WTC11 (cell line): ENCODE measurements at regions not wholly inside any gene's neighbourhood (a gene's known extent, or its start where the extent isn't known, plus 50 kb on each side); places are given as distances from the start of the nearest gene placed in this dataset.

Experiments
- ATAC-seq: fragments of 200-7000 bp; cut with Tn5 transposase; 2 replicates; pipeline ENCODE4 v1.10.0; 2021; ENCODE audit warnings: mild to moderate bottlenecking, moderate library complexity
- CTCF ChIA-PET: fragments of 300-600 bp; sonication (Branson Sonifier 250); formaldehyde crosslinking; loops from one replicate; lab custom pipeline; 2021; ENCODE audit warnings: antibody characterized with exemption; lab: Charles Lee
- POLR2A ChIA-PET: fragments of 350-600 bp; sonication (Branson Sonifier 250); formaldehyde crosslinking; loops from one replicate; lab custom pipeline; 2021; ENCODE audit warnings: antibody characterized with exemption; lab: Charles Lee
- DNase-seq: peaks from one replicate; pipeline ENCODE4 v3.0.0; 2021; ENCODE audit warnings: low spot score
- H3K27ac Mint-ChIP-seq: 2 replicates; pipeline ENCODE4 v1.8.0; 2021; ENCODE audit warnings: mixed read lengths
- H3K27me3 Mint-ChIP-seq: 2 replicates; pipeline ENCODE4 v1.8.0; 2021; ENCODE audit warnings: low read depth, mild to moderate bottlenecking, moderate library complexity, mixed read lengths
- H3K36me3 Mint-ChIP-seq: 2 replicates; pipeline ENCODE4 v1.8.0; 2021; ENCODE audit warnings: mixed read lengths
- H3K4me1 Mint-ChIP-seq: 2 replicates; pipeline ENCODE4 v1.8.0; 2022; ENCODE audit warnings: mixed read lengths
- H3K4me3 Mint-ChIP-seq: 2 replicates; pipeline ENCODE4 v1.8.0; 2021; ENCODE audit warnings: mild to moderate bottlenecking, moderate library complexity, mixed read lengths
- H3K9me3 Mint-ChIP-seq: 2 replicates; pipeline ENCODE4 v1.8.0; 2021; ENCODE audit warnings: mixed read lengths
- ETV6 ChIP-seq: sonication (generic); formaldehyde crosslinking; IDR thresholded peaks from 2 replicates; pipeline ENCODE4 v1.8.1; 2022; ENCODE audit warnings: mild to moderate bottlenecking, missing genetic modification reagents
- FOXK1 ChIP-seq: sonication (generic); formaldehyde crosslinking; IDR thresholded peaks from 2 replicates; pipeline ENCODE4 v1.8.0; 2022; ENCODE audit warnings: mild to moderate bottlenecking, moderate library complexity, missing genetic modification reagents
- GABPB1 ChIP-seq: sonication (generic); formaldehyde crosslinking; IDR thresholded peaks from 2 replicates; pipeline ENCODE4 v1.8.1; 2023; ENCODE audit warnings: mild to moderate bottlenecking, missing genetic modification reagents
- NFYB ChIP-seq: sonication (generic); formaldehyde crosslinking; conservative IDR thresholded peaks from 2 replicates; pipeline ENCODE4 v1.8.0; 2022; ENCODE audit warnings: low read depth, missing genetic modification reagents
- PRRX2 ChIP-seq: fragments of 250-450 bp; sonication (Bioruptor Pico); IDR thresholded peaks from 2 replicates; pipeline ENCODE4 v1.8.0; 2021; ENCODE audit warnings: mild to moderate bottlenecking
- SMAD3 ChIP-seq: sonication (generic); formaldehyde crosslinking; IDR thresholded peaks from 2 replicates; pipeline ENCODE4 v1.8.0; 2022; ENCODE audit warnings: missing genetic modification reagents, mild to moderate bottlenecking, borderline replicate concordance
- TEAD4 ChIP-seq: sonication (generic); formaldehyde crosslinking; IDR thresholded peaks from 2 replicates; pipeline ENCODE4 v1.8.0; 2022; ENCODE audit warnings: mild to moderate bottlenecking, missing genetic modification reagents
- ZNF121 ChIP-seq: sonication (generic); formaldehyde crosslinking; IDR thresholded peaks from 2 replicates; pipeline ENCODE4 v1.8.0; 2023; ENCODE audit warnings: missing genetic modification reagents
- TF ChIP-seq, protein P1 (sequence below): fragments of 250-450 bp; sonication (Bioruptor Pico); IDR thresholded peaks from 2 replicates; pipeline ENCODE4 v1.9.0; 2021; ENCODE audit warnings: mild to moderate bottlenecking, borderline replicate concordance
- TF ChIP-seq, protein P2 (sequence below): sonication (generic); formaldehyde crosslinking; IDR thresholded peaks from 2 replicates; pipeline ENCODE4 v1.8.0; 2022; ENCODE audit warnings: missing genetic modification reagents
- TF ChIP-seq, protein P3 (sequence below): sonication (generic); formaldehyde crosslinking; IDR thresholded peaks from 2 replicates; pipeline ENCODE4 v1.8.1; 2022; ENCODE audit warnings: mild to moderate bottlenecking, moderate library complexity, missing genetic modification reagents
- TF ChIP-seq, protein P4 (sequence below): fragments of 200-600 bp; IDR thresholded peaks from 2 replicates; pipeline ENCODE4 v1.8.0; 2022; ENCODE audit warnings: antibody characterized with exemption
- TF ChIP-seq, protein P5 (sequence below): sonication (generic); formaldehyde crosslinking; conservative IDR thresholded peaks from 2 replicates; pipeline ENCODE4 v1.8.1; 2022; ENCODE audit warnings: mild to moderate bottlenecking, missing genetic modification reagents
- TF ChIP-seq, protein P6 (sequence below): sonication (generic); formaldehyde crosslinking; IDR thresholded peaks from 2 replicates; pipeline ENCODE4 v1.8.1; 2022; ENCODE audit warnings: missing genetic modification reagents, borderline replicate concordance
- TF ChIP-seq, protein P7 (sequence below): sonication (generic); formaldehyde crosslinking; IDR thresholded peaks from 2 replicates; pipeline ENCODE4 v1.8.1; 2023; ENCODE audit warnings: mild to moderate bottlenecking, missing genetic modification reagents, moderate library complexity
- TF ChIP-seq, protein P8 (sequence below): fragments of 250-450 bp; sonication (Bioruptor Pico); IDR thresholded peaks from 2 replicates; pipeline ENCODE4 v1.9.0; 2021; ENCODE audit warnings: mild to moderate bottlenecking
- TF ChIP-seq, protein P9 (sequence below): sonication (generic); formaldehyde crosslinking; IDR thresholded peaks from 2 replicates; pipeline ENCODE4 v1.8.1; 2022; ENCODE audit warnings: low read depth, mild to moderate bottlenecking, moderate library complexity, missing genetic modification reagents, borderline replicate concordance

DNA sequence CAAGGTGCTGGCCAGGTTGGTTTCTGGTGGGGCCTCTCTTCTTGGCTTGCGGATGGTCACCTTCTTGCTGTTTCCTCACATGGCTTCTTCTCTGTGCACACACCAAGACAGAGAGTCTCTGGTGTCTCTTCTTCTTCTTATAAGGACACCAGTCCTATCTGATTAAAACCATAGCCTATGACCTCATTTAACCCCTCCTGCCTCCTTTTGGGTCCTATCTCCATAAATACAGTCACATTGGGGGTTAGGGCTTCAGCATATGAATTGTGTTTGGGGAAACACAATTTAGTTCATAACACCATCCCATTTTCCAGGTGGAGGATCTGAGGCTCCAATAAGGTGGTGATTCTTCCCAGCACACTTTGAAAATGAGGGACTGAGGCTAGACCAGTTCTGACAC lies 80.4 kb downstream of the SPRY4 start:
- CTCF ChIA-PET = no interaction called here
- no peak for DNase-seq
- H3K36me3 Mint-ChIP-seq = peaks cover 5% of the 10 kb centered on the region
- ATAC-seq = no peak
- no peak overlapping the region for H3K4me3 Mint-ChIP-seq
- H3K27ac Mint-ChIP-seq = no peak overlapping the region
- TF ChIP-seq SMAD3 (no peak), NFYB (CRISPR knock-in tag) (no peak), TEAD4 (CRISPR knock-in tag) (no peak), ZNF121 (CRISPR knock-in tag) (no peak), GABPB1 (CRISPR knock-in tag) (no peak), ETV6 (CRISPR knock-in tag) (no peak), PRRX2 (CRISPR knock-in tag) (no peak), FOXK1 (CRISPR knock-in tag) (no peak)
- TF ChIP-seq, protein P1, sequence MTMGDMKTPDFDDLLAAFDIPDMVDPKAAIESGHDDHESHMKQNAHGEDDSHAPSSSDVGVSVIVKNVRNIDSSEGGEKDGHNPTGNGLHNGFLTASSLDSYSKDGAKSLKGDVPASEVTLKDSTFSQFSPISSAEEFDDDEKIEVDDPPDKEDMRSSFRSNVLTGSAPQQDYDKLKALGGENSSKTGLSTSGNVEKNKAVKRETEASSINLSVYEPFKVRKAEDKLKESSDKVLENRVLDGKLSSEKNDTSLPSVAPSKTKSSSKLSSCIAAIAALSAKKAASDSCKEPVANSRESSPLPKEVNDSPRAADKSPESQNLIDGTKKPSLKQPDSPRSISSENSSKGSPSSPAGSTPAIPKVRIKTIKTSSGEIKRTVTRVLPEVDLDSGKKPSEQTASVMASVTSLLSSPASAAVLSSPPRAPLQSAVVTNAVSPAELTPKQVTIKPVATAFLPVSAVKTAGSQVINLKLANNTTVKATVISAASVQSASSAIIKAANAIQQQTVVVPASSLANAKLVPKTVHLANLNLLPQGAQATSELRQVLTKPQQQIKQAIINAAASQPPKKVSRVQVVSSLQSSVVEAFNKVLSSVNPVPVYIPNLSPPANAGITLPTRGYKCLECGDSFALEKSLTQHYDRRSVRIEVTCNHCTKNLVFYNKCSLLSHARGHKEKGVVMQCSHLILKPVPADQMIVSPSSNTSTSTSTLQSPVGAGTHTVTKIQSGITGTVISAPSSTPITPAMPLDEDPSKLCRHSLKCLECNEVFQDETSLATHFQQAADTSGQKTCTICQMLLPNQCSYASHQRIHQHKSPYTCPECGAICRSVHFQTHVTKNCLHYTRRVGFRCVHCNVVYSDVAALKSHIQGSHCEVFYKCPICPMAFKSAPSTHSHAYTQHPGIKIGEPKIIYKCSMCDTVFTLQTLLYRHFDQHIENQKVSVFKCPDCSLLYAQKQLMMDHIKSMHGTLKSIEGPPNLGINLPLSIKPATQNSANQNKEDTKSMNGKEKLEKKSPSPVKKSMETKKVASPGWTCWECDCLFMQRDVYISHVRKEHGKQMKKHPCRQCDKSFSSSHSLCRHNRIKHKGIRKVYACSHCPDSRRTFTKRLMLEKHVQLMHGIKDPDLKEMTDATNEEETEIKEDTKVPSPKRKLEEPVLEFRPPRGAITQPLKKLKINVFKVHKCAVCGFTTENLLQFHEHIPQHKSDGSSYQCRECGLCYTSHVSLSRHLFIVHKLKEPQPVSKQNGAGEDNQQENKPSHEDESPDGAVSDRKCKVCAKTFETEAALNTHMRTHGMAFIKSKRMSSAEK (CRISPR knock-in tag) = no peak
- TF ChIP-seq, protein P2, sequence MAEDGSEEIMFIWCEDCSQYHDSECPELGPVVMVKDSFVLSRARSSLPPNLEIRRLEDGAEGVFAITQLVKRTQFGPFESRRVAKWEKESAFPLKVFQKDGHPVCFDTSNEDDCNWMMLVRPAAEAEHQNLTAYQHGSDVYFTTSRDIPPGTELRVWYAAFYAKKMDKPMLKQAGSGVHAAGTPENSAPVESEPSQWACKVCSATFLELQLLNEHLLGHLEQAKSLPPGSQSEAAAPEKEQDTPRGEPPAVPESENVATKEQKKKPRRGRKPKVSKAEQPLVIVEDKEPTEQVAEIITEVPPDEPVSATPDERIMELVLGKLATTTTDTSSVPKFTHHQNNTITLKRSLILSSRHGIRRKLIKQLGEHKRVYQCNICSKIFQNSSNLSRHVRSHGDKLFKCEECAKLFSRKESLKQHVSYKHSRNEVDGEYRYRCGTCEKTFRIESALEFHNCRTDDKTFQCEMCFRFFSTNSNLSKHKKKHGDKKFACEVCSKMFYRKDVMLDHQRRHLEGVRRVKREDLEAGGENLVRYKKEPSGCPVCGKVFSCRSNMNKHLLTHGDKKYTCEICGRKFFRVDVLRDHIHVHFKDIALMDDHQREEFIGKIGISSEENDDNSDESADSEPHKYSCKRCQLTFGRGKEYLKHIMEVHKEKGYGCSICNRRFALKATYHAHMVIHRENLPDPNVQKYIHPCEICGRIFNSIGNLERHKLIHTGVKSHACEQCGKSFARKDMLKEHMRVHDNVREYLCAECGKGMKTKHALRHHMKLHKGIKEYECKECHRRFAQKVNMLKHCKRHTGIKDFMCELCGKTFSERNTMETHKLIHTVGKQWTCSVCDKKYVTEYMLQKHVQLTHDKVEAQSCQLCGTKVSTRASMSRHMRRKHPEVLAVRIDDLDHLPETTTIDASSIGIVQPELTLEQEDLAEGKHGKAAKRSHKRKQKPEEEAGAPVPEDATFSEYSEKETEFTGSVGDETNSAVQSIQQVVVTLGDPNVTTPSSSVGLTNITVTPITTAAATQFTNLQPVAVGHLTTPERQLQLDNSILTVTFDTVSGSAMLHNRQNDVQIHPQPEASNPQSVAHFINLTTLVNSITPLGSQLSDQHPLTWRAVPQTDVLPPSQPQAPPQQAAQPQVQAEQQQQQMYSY (CRISPR knock-in tag) = no peak
- TF ChIP-seq, protein P3, sequence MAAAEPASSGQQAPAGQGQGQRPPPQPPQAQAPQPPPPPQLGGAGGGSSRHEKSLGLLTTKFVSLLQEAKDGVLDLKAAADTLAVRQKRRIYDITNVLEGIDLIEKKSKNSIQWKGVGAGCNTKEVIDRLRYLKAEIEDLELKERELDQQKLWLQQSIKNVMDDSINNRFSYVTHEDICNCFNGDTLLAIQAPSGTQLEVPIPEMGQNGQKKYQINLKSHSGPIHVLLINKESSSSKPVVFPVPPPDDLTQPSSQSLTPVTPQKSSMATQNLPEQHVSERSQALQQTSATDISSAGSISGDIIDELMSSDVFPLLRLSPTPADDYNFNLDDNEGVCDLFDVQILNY (CRISPR knock-in tag) = no peak
- TF ChIP-seq, protein P4, sequence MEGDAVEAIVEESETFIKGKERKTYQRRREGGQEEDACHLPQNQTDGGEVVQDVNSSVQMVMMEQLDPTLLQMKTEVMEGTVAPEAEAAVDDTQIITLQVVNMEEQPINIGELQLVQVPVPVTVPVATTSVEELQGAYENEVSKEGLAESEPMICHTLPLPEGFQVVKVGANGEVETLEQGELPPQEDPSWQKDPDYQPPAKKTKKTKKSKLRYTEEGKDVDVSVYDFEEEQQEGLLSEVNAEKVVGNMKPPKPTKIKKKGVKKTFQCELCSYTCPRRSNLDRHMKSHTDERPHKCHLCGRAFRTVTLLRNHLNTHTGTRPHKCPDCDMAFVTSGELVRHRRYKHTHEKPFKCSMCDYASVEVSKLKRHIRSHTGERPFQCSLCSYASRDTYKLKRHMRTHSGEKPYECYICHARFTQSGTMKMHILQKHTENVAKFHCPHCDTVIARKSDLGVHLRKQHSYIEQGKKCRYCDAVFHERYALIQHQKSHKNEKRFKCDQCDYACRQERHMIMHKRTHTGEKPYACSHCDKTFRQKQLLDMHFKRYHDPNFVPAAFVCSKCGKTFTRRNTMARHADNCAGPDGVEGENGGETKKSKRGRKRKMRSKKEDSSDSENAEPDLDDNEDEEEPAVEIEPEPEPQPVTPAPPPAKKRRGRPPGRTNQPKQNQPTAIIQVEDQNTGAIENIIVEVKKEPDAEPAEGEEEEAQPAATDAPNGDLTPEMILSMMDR = no peak
- TF ChIP-seq, protein P5, sequence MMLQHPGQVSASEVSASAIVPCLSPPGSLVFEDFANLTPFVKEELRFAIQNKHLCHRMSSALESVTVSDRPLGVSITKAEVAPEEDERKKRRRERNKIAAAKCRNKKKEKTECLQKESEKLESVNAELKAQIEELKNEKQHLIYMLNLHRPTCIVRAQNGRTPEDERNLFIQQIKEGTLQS (CRISPR knock-in tag) = no peak
- TF ChIP-seq, protein P6, sequence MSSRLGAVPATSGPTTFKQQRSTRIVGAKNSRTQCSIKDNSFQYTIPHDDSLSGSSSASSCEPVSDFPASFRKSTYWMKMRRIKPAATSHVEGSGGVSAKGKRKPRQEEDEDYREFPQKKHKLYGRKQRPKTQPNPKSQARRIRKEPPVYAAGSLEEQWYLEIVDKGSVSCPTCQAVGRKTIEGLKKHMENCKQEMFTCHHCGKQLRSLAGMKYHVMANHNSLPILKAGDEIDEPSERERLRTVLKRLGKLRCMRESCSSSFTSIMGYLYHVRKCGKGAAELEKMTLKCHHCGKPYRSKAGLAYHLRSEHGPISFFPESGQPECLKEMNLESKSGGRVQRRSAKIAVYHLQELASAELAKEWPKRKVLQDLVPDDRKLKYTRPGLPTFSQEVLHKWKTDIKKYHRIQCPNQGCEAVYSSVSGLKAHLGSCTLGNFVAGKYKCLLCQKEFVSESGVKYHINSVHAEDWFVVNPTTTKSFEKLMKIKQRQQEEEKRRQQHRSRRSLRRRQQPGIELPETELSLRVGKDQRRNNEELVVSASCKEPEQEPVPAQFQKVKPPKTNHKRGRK (CRISPR knock-in tag) = no peak
- TF ChIP-seq, protein P7, sequence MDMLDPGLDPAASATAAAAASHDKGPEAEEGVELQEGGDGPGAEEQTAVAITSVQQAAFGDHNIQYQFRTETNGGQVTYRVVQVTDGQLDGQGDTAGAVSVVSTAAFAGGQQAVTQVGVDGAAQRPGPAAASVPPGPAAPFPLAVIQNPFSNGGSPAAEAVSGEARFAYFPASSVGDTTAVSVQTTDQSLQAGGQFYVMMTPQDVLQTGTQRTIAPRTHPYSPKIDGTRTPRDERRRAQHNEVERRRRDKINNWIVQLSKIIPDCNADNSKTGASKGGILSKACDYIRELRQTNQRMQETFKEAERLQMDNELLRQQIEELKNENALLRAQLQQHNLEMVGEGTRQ (CRISPR knock-in tag) = no peak
- TF ChIP-seq, protein P8, sequence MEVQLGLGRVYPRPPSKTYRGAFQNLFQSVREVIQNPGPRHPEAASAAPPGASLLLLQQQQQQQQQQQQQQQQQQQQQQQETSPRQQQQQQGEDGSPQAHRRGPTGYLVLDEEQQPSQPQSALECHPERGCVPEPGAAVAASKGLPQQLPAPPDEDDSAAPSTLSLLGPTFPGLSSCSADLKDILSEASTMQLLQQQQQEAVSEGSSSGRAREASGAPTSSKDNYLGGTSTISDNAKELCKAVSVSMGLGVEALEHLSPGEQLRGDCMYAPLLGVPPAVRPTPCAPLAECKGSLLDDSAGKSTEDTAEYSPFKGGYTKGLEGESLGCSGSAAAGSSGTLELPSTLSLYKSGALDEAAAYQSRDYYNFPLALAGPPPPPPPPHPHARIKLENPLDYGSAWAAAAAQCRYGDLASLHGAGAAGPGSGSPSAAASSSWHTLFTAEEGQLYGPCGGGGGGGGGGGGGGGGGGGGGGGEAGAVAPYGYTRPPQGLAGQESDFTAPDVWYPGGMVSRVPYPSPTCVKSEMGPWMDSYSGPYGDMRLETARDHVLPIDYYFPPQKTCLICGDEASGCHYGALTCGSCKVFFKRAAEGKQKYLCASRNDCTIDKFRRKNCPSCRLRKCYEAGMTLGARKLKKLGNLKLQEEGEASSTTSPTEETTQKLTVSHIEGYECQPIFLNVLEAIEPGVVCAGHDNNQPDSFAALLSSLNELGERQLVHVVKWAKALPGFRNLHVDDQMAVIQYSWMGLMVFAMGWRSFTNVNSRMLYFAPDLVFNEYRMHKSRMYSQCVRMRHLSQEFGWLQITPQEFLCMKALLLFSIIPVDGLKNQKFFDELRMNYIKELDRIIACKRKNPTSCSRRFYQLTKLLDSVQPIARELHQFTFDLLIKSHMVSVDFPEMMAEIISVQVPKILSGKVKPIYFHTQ (CRISPR knock-in tag) = no peak
- TF ChIP-seq, protein P9, sequence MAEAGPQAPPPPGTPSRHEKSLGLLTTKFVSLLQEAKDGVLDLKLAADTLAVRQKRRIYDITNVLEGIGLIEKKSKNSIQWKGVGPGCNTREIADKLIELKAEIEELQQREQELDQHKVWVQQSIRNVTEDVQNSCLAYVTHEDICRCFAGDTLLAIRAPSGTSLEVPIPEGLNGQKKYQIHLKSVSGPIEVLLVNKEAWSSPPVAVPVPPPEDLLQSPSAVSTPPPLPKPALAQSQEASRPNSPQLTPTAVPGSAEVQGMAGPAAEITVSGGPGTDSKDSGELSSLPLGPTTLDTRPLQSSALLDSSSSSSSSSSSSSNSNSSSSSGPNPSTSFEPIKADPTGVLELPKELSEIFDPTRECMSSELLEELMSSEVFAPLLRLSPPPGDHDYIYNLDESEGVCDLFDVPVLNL (CRISPR knock-in tag) = no peak
- TF ChIP-seq, all 79 proteins: peak for 0
- peaks cover 6% of the 10 kb centered on the region for H3K27me3 Mint-ChIP-seq
- POLR2A ChIA-PET = no interaction called here
- H3K9me3 Mint-ChIP-seq = peaks cover 19% of the 10 kb centered on the region
- peaks cover 21% of the 10 kb centered on the region for H3K4me1 Mint-ChIP-seq
